ENCODE measurements at regions not wholly inside any gene's neighbourhood (a gene's known extent, or its start where the extent isn't known, plus 50 kb on each side); places are given as distances from the start of the nearest gene placed in this dataset.

- Histone ChIP-seq H3K9ac (ENCODE audit: low read depth, low read length) (no peak overlapping the region), H3K4me2 (ENCODE audit: insufficient read depth, low read length) (no peak overlapping the region), H3K36me3 (ENCODE audit: insufficient read depth, low read length) (no peaks in the 10 kb centered on the region), H3K27me3 (ENCODE audit: insufficient read depth, low read length, poor library complexity) (no peaks in the 10 kb centered on the region), H2AFZ (ENCODE audit: low read depth, low read length) (no peak overlapping the region), H4K20me1 (ENCODE audit: insufficient read depth, low read length) (no peaks in the 10 kb centered on the region), H3K9me3 (ENCODE audit: insufficient read depth, low read length, severe bottlenecking) (no peaks in the 10 kb centered on the region), H3K4me3 (ENCODE audit: low read depth in 1 of 2, low read length in 2 of 2) (no peak overlapping the region), H3K79me2 (ENCODE audit: insufficient read depth, low read length) (no peaks in the 10 kb centered on the region), H3K27ac (ENCODE audit: low read length) (no peak overlapping the region), H3K4me1 (ENCODE audit: insufficient read depth, low read length) (no peaks in the 10 kb centered on the region)
- no peak for DNase-seq
- TF ChIP-seq CTCF (IDR thresholded peaks at IDR 0.05; ENCODE audit: borderline replicate concordance, extremely low read depth, low read length, poor library complexity, severe bottlenecking) (no peak), EZH2 (IDR thresholded peaks at IDR 0.05; ENCODE audit: borderline replicate concordance, low read depth, low read length, severe bottlenecking) (no peak)
- no peak for ATAC-seq (ENCODE audit: insufficient read depth, low read depth)
Measured at GRCh38 chr9:16248822-16249221, 621.6 kb downstream of the BNC2 start.

GRCh38 chr9:16252616-16253015, 617.9 kb downstream of the BNC2 start:
- no peaks in the 10 kb centered on the region for H3K4me1 ChIP-seq (ENCODE audit: insufficient read depth, low read length)
- no peaks in the 10 kb centered on the region for H3K27me3 ChIP-seq (ENCODE audit: insufficient read depth, low read length, poor library complexity)
- no peak for TF ChIP-seq EZH2 (IDR thresholded peaks at IDR 0.05; ENCODE audit: borderline replicate concordance, low read depth, low read length, severe bottlenecking)
- TF ChIP-seq CTCF (IDR thresholded peaks at IDR 0.05; ENCODE audit: borderline replicate concordance, extremely low read depth, low read length, poor library complexity, severe bottlenecking) = no peak
- DNase-seq (no peak), ATAC-seq (ENCODE audit: insufficient read depth, low read depth) (no peak)
- no peak overlapping the region for H3K4me3 ChIP-seq (ENCODE audit: low read depth in 1 of 2, low read length in 2 of 2)
- H3K79me2 ChIP-seq (ENCODE audit: insufficient read depth, low read length) = no peaks in the 10 kb centered on the region
- no peaks in the 10 kb centered on the region for H3K9me3 ChIP-seq (ENCODE audit: insufficient read depth, low read length, severe bottlenecking)
- H3K36me3 ChIP-seq (ENCODE audit: insufficient read depth, low read length) = no peaks in the 10 kb centered on the region
- no peak overlapping the region for H3K4me2 ChIP-seq (ENCODE audit: insufficient read depth, low read length)
- H3K9ac ChIP-seq (ENCODE audit: low read depth, low read length) = no peak overlapping the region
- no peaks in the 10 kb centered on the region for H4K20me1 ChIP-seq (ENCODE audit: insufficient read depth, low read length)
- no peak overlapping the region for H3K27ac ChIP-seq (ENCODE audit: low read length)
- no peak overlapping the region for H2AFZ ChIP-seq (ENCODE audit: low read depth, low read length)

GRCh38 chr9:16254674-16255073, 615.8 kb downstream of the BNC2 start:
- no peaks in the 10 kb centered on the region for H3K27me3 ChIP-seq (ENCODE audit: insufficient read depth, low read length, poor library complexity)
- no peaks in the 10 kb centered on the region for H3K79me2 ChIP-seq (ENCODE audit: insufficient read depth, low read length)
- H3K4me2 ChIP-seq (ENCODE audit: insufficient read depth, low read length) = no peak overlapping the region
- H3K36me3 ChIP-seq (ENCODE audit: insufficient read depth, low read length) = no peaks in the 10 kb centered on the region
- DNase-seq (no peak), ATAC-seq (ENCODE audit: insufficient read depth, low read depth) (no peak)
- H4K20me1 ChIP-seq (ENCODE audit: insufficient read depth, low read length) = no peaks in the 10 kb centered on the region
- no peak overlapping the region for H2AFZ ChIP-seq (ENCODE audit: low read depth, low read length)
- no peak overlapping the region for H3K27ac ChIP-seq (ENCODE audit: low read length)
- TF ChIP-seq EZH2 (IDR thresholded peaks at IDR 0.05; ENCODE audit: borderline replicate concordance, low read depth, low read length, severe bottlenecking) = no peak
- TF ChIP-seq CTCF (IDR thresholded peaks at IDR 0.05; ENCODE audit: borderline replicate concordance, extremely low read depth, low read length, poor library complexity, severe bottlenecking) = no peak
- no peak overlapping the region for H3K9ac ChIP-seq (ENCODE audit: low read depth, low read length)
- H3K4me3 ChIP-seq (ENCODE audit: low read depth in 1 of 2, low read length in 2 of 2) = no peak overlapping the region
- H3K4me1 ChIP-seq (ENCODE audit: insufficient read depth, low read length) = no peaks in the 10 kb centered on the region
- no peaks in the 10 kb centered on the region for H3K9me3 ChIP-seq (ENCODE audit: insufficient read depth, low read length, severe bottlenecking)

GRCh38 chr9:16255217-16255616, 615.3 kb downstream of the BNC2 start:
- Histone ChIP-seq H3K27ac (ENCODE audit: low read length) (no peak overlapping the region), H2AFZ (ENCODE audit: low read depth, low read length) (no peak overlapping the region), H3K4me1 (ENCODE audit: insufficient read depth, low read length) (no peaks in the 10 kb centered on the region), H3K9me3 (ENCODE audit: insufficient read depth, low read length, severe bottlenecking) (no peaks in the 10 kb centered on the region), H3K4me2 (ENCODE audit: insufficient read depth, low read length) (no peak overlapping the region), H3K27me3 (ENCODE audit: insufficient read depth, low read length, poor library complexity) (no peaks in the 10 kb centered on the region), H3K79me2 (ENCODE audit: insufficient read depth, low read length) (no peaks in the 10 kb centered on the region), H4K20me1 (ENCODE audit: insufficient read depth, low read length) (no peaks in the 10 kb centered on the region), H3K9ac (ENCODE audit: low read depth, low read length) (no peak overlapping the region), H3K36me3 (ENCODE audit: insufficient read depth, low read length) (no peaks in the 10 kb centered on the region), H3K4me3 (ENCODE audit: low read depth in 1 of 2, low read length in 2 of 2) (no peak overlapping the region)
- DNase-seq (no peak), ATAC-seq (ENCODE audit: insufficient read depth, low read depth) (no peak)
- TF ChIP-seq EZH2 (IDR thresholded peaks at IDR 0.05; ENCODE audit: borderline replicate concordance, low read depth, low read length, severe bottlenecking) (no peak), CTCF (IDR thresholded peaks at IDR 0.05; ENCODE audit: borderline replicate concordance, extremely low read depth, low read length, poor library complexity, severe bottlenecking) (no peak)

All from DND-41 (cell line).